Peyer's patch (tissue), 4 donors: ENCODE measurements at regions not wholly inside any gene's neighbourhood (a gene's known extent, or its start where the extent isn't known, plus 50 kb on each side); places are given as distances from the start of the nearest gene placed in this dataset.

Source experiments
- DNase-seq, 3 donors: peaks; one replicate each; pipeline ENCODE4 v3.0.0-alpha.2; 2017 to 2019
- H3K27ac ChIP-seq, 4 donors: fragments of 200-600 bp; sonication (generic); one replicate each; pipeline ENCODE4 v1.5.1; 2016 to 2019
- H3K27me3 ChIP-seq, 2 donors: fragments of 200-600 bp; sonication (generic); one replicate each; pipeline ENCODE4 v1.5.1; 2019
- H3K36me3 ChIP-seq, 3 donors: fragments of 200-600 bp; sonication (generic); one replicate each; pipeline ENCODE4 v1.5.1; 2016 to 2019
- H3K4me1 ChIP-seq, 4 donors: fragments of 200-600 bp; sonication (generic); one replicate each; pipeline ENCODE4 v1.5.1; 2016 to 2019
- H3K4me3 ChIP-seq, 4 donors: fragments of 200-600 bp; sonication (generic); 1 replicate in 3 of 4; 2 replicates in 1 of 4; pipeline ENCODE4 v1.5.1; 2016 to 2019; ENCODE audit warnings: mild to moderate bottlenecking in 1 of 4
- H3K9me3 ChIP-seq, 4 donors: fragments of 200-600 bp; sonication (generic); one replicate each; pipeline ENCODE4 v1.5.1; 2016 to 2019; ENCODE audit warnings: mild to moderate bottlenecking in 1 of 4
- CTCF ChIP-seq, 6 experiments: fragments of 450-650 bp in 4 of 6; fragments of 200-600 bp in 2 of 6; sonication (generic) in 1 of 6; IDR thresholded peaks; one replicate each; pipeline ENCODE4 v1.5.1; 2017 to 2019; ENCODE audit warnings: antibody characterized with exemption in 6 of 6, mild to moderate bottlenecking in 3 of 6, moderate library complexity in 1 of 6
- POLR2A ChIP-seq, 2 donors: fragments of 450-650 bp; IDR thresholded peaks; one replicate each; pipeline ENCODE4 v1.5.1; 2017; ENCODE audit warnings: antibody characterized with exemption in 2 of 2, mild to moderate bottlenecking in 2 of 2, moderate library complexity in 2 of 2

GRCh38 chr13:105959876-105960275 lies 575.6 kb downstream of the EFNB2 start:
- no peak for DNase-seq
- no peaks in the 10 kb centered on the region for H3K9me3 ChIP-seq
- no peak overlapping the region for H3K27ac ChIP-seq
- H3K36me3 ChIP-seq, result no peaks in the 10 kb centered on the region
- no peak overlapping the region for H3K4me3 ChIP-seq
- H3K27me3 ChIP-seq, result no peaks in the 10 kb centered on the region
- TF ChIP-seq POLR2A (IDR thresholded peaks at IDR 0.05) (no peak), CTCF (IDR thresholded peaks at IDR 0.05) (no peak)
- no peaks in the 10 kb centered on the region for H3K4me1 ChIP-seq

GRCh38 chr13:105957769-105958438 lies 577.6 kb downstream of the EFNB2 start:
- no peak overlapping the region for H3K27ac ChIP-seq
- no peak for TF ChIP-seq POLR2A (IDR thresholded peaks at IDR 0.05)
- no peak for TF ChIP-seq CTCF (IDR thresholded peaks at IDR 0.05)
- no peaks in the 10 kb centered on the region for H3K9me3 ChIP-seq
- H3K4me3 ChIP-seq, result no peak overlapping the region
- H3K4me1 ChIP-seq, result no peaks in the 10 kb centered on the region
- no peaks in the 10 kb centered on the region for H3K27me3 ChIP-seq
- DNase-seq, result no peak
- no peaks in the 10 kb centered on the region for H3K36me3 ChIP-seq

GRCh38 chr13:105956921-105957320 lies 578.5 kb downstream of the EFNB2 start:
- no peaks in the 10 kb centered on the region for H3K27me3 ChIP-seq
- no peaks in the 10 kb centered on the region for H3K9me3 ChIP-seq
- H3K27ac ChIP-seq, result no peak overlapping the region
- no peaks in the 10 kb centered on the region for H3K4me1 ChIP-seq
- H3K4me3 ChIP-seq, result no peak overlapping the region
- H3K36me3 ChIP-seq, result no peaks in the 10 kb centered on the region
- no peak for DNase-seq
- TF ChIP-seq CTCF (IDR thresholded peaks at IDR 0.05) (no peak), POLR2A (IDR thresholded peaks at IDR 0.05) (no peak)

GRCh38 chr13:105952973-105953290 lies 582.5 kb downstream of the EFNB2 start:
- no peaks in the 10 kb centered on the region for H3K27me3 ChIP-seq
- no peaks in the 10 kb centered on the region for H3K4me1 ChIP-seq
- H3K4me3 ChIP-seq, result no peak overlapping the region
- H3K27ac ChIP-seq, result no peak overlapping the region
- H3K9me3 ChIP-seq, result no peaks in the 10 kb centered on the region
- TF ChIP-seq CTCF (IDR thresholded peaks at IDR 0.05) (no peak), POLR2A (IDR thresholded peaks at IDR 0.05) (no peak)
- H3K36me3 ChIP-seq, result no peaks in the 10 kb centered on the region
- DNase-seq, result no peak

- DNase-seq, result no peak
- no peaks in the 10 kb centered on the region for H3K4me1 ChIP-seq
- H3K36me3 ChIP-seq, result no peaks in the 10 kb centered on the region
- no peak overlapping the region for H3K27ac ChIP-seq
- no peak overlapping the region for H3K4me3 ChIP-seq
- H3K27me3 ChIP-seq, result no peaks in the 10 kb centered on the region
- H3K9me3 ChIP-seq, result no peaks in the 10 kb centered on the region
- TF ChIP-seq POLR2A (IDR thresholded peaks at IDR 0.05) (no peak), CTCF (IDR thresholded peaks at IDR 0.05) (no peak)
Measured at GRCh38 chr13:105952233-105952972, 583.1 kb downstream of the EFNB2 start.
